GM18861 (cell line): ENCODE measurements at regions not wholly inside any gene's neighbourhood (a gene's known extent, or its start where the extent isn't known, plus 50 kb on each side); places are given as distances from the start of the nearest gene placed in this dataset.

Experiments used
- ATAC-seq: cut with Tn5 transposase; IDR thresholded peaks from one replicate; pipeline ENCODE4 v1.9.1; 2021; ENCODE audit not compliant: unreplicated experiment

- ATAC-seq = no peak
Observed at GRCh38 chr15:96076350-96076749, 254.2 kb upstream of the NR2F2 start.

GRCh38 chr15:96079041-96079440, 251.5 kb upstream of the NR2F2 start:
- no peak for ATAC-seq

GRCh38 chr15:96079882-96080281, 250.6 kb upstream of the NR2F2 start:
- no peak for ATAC-seq

- ATAC-seq = no peak
Observed at GRCh38 chr15:96086164-96086563, 244.3 kb upstream of the NR2F2 start.

GRCh38 chr15:96087180-96087884, 243.2 kb upstream of the NR2F2 start:
- ATAC-seq = no peak

DNA sequence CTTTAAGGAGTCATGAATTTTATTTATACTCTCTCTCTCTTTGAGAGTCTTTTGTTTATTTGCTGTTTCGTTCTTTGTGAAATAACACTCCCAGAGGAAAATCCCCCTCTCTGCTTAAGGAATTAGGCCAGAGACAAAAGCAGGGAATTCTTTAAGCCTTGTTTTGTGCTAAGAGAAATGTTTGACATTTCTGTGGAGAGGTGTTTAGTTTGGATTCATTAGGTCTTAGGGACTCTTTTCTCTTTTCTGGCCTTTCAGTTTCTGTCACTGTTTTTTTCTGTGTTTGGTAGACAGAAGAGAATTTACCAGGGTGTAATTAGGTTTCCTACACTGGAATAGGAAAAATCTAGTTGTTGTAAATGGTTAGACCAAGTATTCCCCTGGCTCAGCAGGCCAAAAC, 241.8 kb upstream of the NR2F2 start:
- ATAC-seq = no peak

- no peak for ATAC-seq
Observed at GRCh38 chr15:96089405-96090058, 241.0 kb upstream of the NR2F2 start.

- no peak for ATAC-seq
Observed at GRCh38 chr15:96092186-96092585, 238.3 kb upstream of the NR2F2 start.

- no peak for ATAC-seq
Observed at GRCh38 chr15:96093063-96093462, 237.4 kb upstream of the NR2F2 start.

- ATAC-seq = no peak
Observed at GRCh38 chr15:96097661-96098060, 232.8 kb upstream of the NR2F2 start.

- ATAC-seq = no peak
Observed at GRCh38 chr15:96102631-96103030, 227.9 kb upstream of the NR2F2 start.

GRCh38 chr15:96106181-96106580, 224.3 kb upstream of the NR2F2 start:
- no peak for ATAC-seq

GRCh38 chr15:96106628-96107027, 223.9 kb upstream of the NR2F2 start:
- no peak for ATAC-seq

DNA sequence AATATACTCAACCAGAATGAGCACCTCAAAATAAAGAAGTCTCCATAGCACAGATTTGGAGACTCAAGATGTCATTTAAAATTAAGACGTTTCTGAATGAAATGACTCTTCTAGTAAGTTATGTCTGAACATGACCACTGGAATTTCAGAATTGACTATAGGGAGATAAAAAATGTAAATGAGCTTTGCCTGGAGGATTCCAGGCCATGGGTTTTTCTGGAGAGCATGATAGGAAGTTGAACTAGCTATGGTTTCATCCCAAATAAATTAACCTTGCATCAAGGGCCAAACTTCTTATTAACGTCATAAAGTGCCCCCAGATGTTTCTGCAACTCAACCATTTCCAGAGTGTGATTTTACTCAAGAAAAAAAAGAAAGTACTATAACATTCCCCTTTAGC, 222.6 kb upstream of the NR2F2 start:
- ATAC-seq = no peak

GRCh38 chr15:96108405-96108804, 222.1 kb upstream of the NR2F2 start:
- ATAC-seq = no peak

DNA sequence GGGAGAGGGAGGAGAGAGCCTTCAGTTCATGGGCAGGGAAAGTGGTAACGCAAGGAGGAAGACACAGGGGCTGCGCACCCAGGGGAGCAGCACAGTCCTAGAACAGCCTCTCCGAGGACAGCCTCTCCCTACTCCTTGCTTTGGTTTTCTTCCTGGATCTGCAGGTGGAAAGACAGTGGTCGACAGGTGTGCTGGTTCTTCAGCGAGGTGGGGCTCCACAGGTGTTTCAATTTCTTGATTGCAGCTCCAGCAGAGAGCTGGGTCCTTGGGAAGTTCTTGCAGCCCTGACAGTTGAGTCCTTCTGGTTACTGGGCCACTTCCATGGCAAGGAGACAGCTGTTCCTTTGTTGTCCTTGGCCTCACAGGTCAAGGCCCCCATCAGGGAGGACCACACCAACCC, 220.7 kb upstream of the NR2F2 start:
- no peak for ATAC-seq

- ATAC-seq = no peak
Observed at GRCh38 chr15:96112018-96112417, 218.5 kb upstream of the NR2F2 start.

DNA sequence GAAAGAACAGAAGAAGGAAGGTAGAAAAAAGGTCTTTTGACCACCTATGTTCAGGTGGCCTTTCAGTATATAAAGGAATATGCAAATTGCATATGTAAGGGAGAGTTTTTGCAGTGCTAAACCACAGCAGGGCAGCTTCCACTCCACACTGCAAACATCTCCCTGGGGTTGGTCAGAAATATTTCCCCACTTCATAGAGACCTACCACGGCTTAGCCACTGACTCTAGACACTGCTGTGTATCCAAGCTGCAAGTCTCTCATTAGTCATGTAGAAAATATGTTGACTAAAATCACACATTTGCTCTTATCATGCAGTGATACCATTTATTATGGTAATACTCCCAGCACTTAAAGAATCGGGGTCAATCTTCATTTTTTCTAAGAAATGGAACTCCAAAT, 214.9 kb upstream of the NR2F2 start:
- no peak for ATAC-seq

GRCh38 chr15:96117270-96117669, 213.2 kb upstream of the NR2F2 start:
- ATAC-seq = no peak

DNA sequence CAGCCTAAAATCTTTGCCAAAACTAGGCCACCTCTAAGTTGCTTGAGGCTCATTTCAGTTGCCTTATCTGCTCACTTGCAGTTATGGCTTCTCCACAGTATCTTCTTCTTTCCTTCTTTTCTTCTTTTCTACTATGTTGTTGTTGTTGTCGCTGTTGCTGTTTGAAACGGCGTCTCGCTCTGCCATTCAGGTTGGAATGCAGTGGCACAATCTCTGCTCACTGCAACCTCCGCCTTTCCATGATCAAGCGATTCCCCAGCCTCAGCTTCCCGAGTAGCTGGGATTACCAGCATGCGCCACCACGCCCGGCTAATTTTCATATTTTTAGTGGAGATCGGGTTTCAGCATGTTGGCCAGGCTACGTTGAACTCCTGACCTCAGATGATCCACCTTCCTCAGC, 210.8 kb upstream of the NR2F2 start:
- ATAC-seq = no peak

- no peak for ATAC-seq
Observed at GRCh38 chr15:96121086-96121920, 209.2 kb upstream of the NR2F2 start.
